Activated CD4-positive, alpha-beta T cell treated with anti-CD3 and anti-CD28 coated beads for 48 hours (primary cell): ENCODE measurements at regions not wholly inside any gene's neighbourhood (a gene's known extent, or its start where the extent isn't known, plus 50 kb on each side); places are given as distances from the start of the nearest gene placed in this dataset.

Experiments
- DNase-seq: peaks from one replicate; pipeline ENCODE4 v3.0.0-alpha.2; 2020

GRCh38 chr13:79803296-79803695, 322.3 kb downstream of the NDFIP2 start:
- DNase-seq: no peak

GRCh38 chr13:79802389-79803085, 321.6 kb downstream of the NDFIP2 start:
- DNase-seq: no peak

- no peak for DNase-seq
Measured at GRCh38 chr13:79799059-79799867, 318.3 kb downstream of the NDFIP2 start.

- DNase-seq: no peak
Measured at GRCh38 chr13:79796136-79796535, 315.2 kb downstream of the NDFIP2 start.

GRCh38 chr13:79794931-79795330, 314.0 kb downstream of the NDFIP2 start:
- DNase-seq: no peak

- no peak for DNase-seq
Measured at GRCh38 chr13:79792716-79793115, 311.8 kb downstream of the NDFIP2 start.

- no peak for DNase-seq
Measured at GRCh38 chr13:79791471-79792042, 310.6 kb downstream of the NDFIP2 start.

- no peak for DNase-seq
Measured at GRCh38 chr13:79786176-79786575, 305.2 kb downstream of the NDFIP2 start.

GRCh38 chr13:79782541-79783205, 301.7 kb downstream of the NDFIP2 start:
- no peak for DNase-seq

- no peak for DNase-seq
Measured at GRCh38 chr13:79781829-79782540, 301.0 kb downstream of the NDFIP2 start.

- DNase-seq: no peak
Measured at GRCh38 chr13:79780240-79780639, 299.3 kb downstream of the NDFIP2 start.

GRCh38 chr13:79779761-79780160, 298.8 kb downstream of the NDFIP2 start:
- DNase-seq: no peak

GRCh38 chr13:79778741-79779460, 297.9 kb downstream of the NDFIP2 start:
- DNase-seq: no peak

- no peak for DNase-seq
Measured at GRCh38 chr13:79777504-79777903, 296.5 kb downstream of the NDFIP2 start.

- no peak for DNase-seq
Measured at GRCh38 chr13:79776531-79777295, 295.8 kb downstream of the NDFIP2 start.

GRCh38 chr13:79775830-79776229, 294.9 kb downstream of the NDFIP2 start:
- no peak for DNase-seq

GRCh38 chr13:79772811-79773210, 291.9 kb downstream of the NDFIP2 start:
- no peak for DNase-seq

GRCh38 chr13:79771493-79771892, 290.5 kb downstream of the NDFIP2 start:
- DNase-seq: no peak

GRCh38 chr13:79770056-79770455, 289.1 kb downstream of the NDFIP2 start:
- DNase-seq: no peak

- no peak for DNase-seq
Measured at GRCh38 chr13:79767126-79767525, 286.2 kb downstream of the NDFIP2 start.

- DNase-seq: no peak
Measured at GRCh38 chr13:79765331-79765730, 284.4 kb downstream of the NDFIP2 start.
